HEK293 (cell line): ENCODE measurements at regions not wholly inside any gene's neighbourhood (a gene's known extent, or its start where the extent isn't known, plus 50 kb on each side); places are given as distances from the start of the nearest gene placed in this dataset.

Experiments
- CTCF ChIP-seq: fragments of 450-650 bp; formaldehyde crosslinking; IDR thresholded peaks from 2 replicates; pipeline ENCODE4 v1.5.1; 2016; ENCODE audit warnings: missing biosample characterization, missing genetic modification characterization
- EGR2 ChIP-seq: fragments of 450-650 bp; formaldehyde crosslinking; IDR thresholded peaks from 2 replicates; pipeline ENCODE4 v1.5.1; 2016; ENCODE audit warnings: low read depth, missing biosample characterization, missing genetic modification characterization
- HIC1 ChIP-seq: fragments of 450-650 bp; formaldehyde crosslinking; IDR thresholded peaks from 2 replicates; pipeline ENCODE4 v1.5.1; 2016; ENCODE audit warnings: missing biosample characterization, missing genetic modification characterization
- PBX3 ChIP-seq: sonication (generic); formaldehyde crosslinking; IDR thresholded peaks from 2 replicates; pipeline ENCODE4 v1.8.1; 2022; ENCODE audit warnings: mild to moderate bottlenecking, moderate library complexity, missing genetic modification reagents
- ZNF426 ChIP-seq: fragments of 450-650 bp; formaldehyde crosslinking; IDR thresholded peaks from 2 replicates; pipeline ENCODE4 v1.5.1; 2017; ENCODE audit warnings: missing biosample characterization, missing genetic modification characterization, mild to moderate bottlenecking, inconsistent platforms, moderate library complexity
- ZNF449 ChIP-seq: fragments of 450-650 bp; formaldehyde crosslinking; IDR thresholded peaks from 2 replicates; pipeline ENCODE4 v1.5.1; 2017; ENCODE audit warnings: missing biosample characterization, mild to moderate bottlenecking, missing genetic modification characterization, moderate library complexity
- ZNF544 ChIP-seq: fragments of 450-650 bp; formaldehyde crosslinking; IDR thresholded peaks from 2 replicates; pipeline ENCODE4 v1.5.0; 2017; ENCODE audit warnings: missing biosample characterization, missing genetic modification characterization
- ZNF777 ChIP-seq: fragments of 450-650 bp; formaldehyde crosslinking; IDR thresholded peaks from 2 replicates; pipeline ENCODE4 v1.5.1; 2017; ENCODE audit warnings: missing biosample characterization, missing genetic modification characterization, borderline replicate concordance
- TF ChIP-seq, protein P1 (sequence below): fragments of 450-650 bp; formaldehyde crosslinking; conservative IDR thresholded peaks from 2 replicates; pipeline ENCODE4 v1.5.1; 2016; ENCODE audit warnings: low read depth, missing biosample characterization, missing genetic modification characterization
- TF ChIP-seq, protein P2 (sequence below): fragments of 450-650 bp; formaldehyde crosslinking; IDR thresholded peaks from 2 replicates; pipeline ENCODE4 v1.5.1; 2016; ENCODE audit warnings: missing biosample characterization, missing genetic modification characterization, low read depth

DNA sequence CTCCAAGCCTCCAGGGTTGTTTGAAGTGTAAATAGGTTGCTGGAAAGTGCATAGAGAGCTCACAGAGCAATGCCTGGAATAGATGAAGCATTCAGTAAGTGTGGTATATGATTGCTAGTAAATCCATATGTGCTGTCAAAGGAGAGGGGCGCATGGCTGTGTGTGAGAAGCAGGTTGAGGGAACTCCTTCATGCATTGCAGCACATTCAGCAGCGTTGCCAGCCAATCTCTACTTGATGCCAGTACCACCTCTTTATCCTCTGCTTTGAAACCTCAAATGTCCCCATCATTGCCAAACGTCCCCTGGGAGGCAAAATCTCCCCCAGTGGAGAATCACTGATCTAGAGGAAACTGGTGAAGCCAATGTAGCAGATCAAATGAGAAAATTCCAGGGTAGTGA, 82.7 kb upstream of the RALGAPA2 start:
- TF ChIP-seq, protein P1, sequence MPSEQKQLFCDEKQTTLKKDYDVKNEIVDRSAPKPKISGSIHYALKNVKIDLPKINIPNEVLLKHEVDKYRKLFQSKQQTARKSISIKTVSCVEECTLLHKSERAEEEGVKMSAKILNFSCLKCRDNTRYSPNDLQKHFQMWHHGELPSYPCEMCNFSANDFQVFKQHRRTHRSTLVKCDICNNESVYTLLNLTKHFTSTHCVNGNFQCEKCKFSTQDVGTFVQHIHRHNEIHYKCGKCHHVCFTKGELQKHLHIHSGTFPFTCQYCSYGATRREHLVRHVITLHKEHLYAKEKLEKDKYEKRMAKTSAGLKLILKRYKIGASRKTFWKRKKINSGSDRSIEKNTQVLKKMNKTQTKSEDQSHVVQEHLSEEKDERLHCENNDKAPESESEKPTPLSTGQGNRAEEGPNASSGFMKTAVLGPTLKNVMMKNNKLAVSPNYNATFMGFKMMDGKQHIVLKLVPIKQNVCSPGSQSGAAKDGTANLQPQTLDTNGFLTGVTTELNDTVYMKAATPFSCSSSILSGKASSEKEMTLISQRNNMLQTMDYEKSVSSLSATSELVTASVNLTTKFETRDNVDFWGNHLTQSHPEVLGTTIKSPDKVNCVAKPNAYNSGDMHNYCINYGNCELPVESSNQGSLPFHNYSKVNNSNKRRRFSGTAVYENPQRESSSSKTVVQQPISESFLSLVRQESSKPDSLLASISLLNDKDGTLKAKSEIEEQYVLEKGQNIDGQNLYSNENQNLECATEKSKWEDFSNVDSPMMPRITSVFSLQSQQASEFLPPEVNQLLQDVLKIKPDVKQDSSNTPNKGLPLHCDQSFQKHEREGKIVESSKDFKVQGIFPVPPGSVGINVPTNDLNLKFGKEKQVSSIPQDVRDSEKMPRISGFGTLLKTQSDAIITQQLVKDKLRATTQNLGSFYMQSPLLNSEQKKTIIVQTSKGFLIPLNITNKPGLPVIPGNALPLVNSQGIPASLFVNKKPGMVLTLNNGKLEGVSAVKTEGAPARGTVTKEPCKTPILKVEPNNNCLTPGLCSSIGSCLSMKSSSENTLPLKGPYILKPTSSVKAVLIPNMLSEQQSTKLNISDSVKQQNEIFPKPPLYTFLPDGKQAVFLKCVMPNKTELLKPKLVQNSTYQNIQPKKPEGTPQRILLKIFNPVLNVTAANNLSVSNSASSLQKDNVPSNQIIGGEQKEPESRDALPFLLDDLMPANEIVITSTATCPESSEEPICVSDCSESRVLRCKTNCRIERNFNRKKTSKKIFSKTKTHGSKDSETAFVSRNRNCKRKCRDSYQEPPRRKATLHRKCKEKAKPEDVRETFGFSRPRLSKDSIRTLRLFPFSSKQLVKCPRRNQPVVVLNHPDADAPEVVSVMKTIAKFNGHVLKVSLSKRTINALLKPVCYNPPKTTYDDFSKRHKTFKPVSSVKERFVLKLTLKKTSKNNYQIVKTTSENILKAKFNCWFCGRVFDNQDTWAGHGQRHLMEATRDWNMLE (tag by site-specific recombination) = no peak
- TF ChIP-seq PBX3 (CRISPR knock-in tag) (no peak), CTCF (no peak), EGR2 (tag by site-specific recombination) (no peak), ZNF426 (tag by site-specific recombination) (no peak), HIC1 (no peak), ZNF449 (tag by site-specific recombination) (no peak), ZNF544 (tag by site-specific recombination) (no peak), ZNF777 (tag by site-specific recombination) (no peak)
- TF ChIP-seq, protein P2, sequence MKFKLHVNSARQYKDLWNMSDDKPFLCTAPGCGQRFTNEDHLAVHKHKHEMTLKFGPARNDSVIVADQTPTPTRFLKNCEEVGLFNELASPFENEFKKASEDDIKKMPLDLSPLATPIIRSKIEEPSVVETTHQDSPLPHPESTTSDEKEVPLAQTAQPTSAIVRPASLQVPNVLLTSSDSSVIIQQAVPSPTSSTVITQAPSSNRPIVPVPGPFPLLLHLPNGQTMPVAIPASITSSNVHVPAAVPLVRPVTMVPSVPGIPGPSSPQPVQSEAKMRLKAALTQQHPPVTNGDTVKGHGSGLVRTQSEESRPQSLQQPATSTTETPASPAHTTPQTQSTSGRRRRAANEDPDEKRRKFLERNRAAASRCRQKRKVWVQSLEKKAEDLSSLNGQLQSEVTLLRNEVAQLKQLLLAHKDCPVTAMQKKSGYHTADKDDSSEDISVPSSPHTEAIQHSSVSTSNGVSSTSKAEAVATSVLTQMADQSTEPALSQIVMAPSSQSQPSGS (tag by site-specific recombination) = no peak
